ENCODE measurements at regions not wholly inside any gene's neighbourhood (a gene's known extent, or its start where the extent isn't known, plus 50 kb on each side); places are given as distances from the start of the nearest gene placed in this dataset.

- H3K27ac Mint-ChIP-seq: no peak overlapping the region
- H3K4me1 Mint-ChIP-seq (ENCODE audit: low read depth): peaks cover 33% of the 10 kb centered on the region
- no peaks in the 10 kb centered on the region for H3K36me3 Mint-ChIP-seq (ENCODE audit: low read depth)
- no peaks in the 10 kb centered on the region for H3K9me3 Mint-ChIP-seq
- H3K27me3 Mint-ChIP-seq: no peaks in the 10 kb centered on the region
- intact Hi-C loops (cut with micrococcal nuclease): no loop called here
- H3K4me3 Mint-ChIP-seq: no peak overlapping the region
Measured at GRCh38 chr1:212179394-212180076, 105.7 kb upstream of the PPP2R5A start.

- peaks cover 34% of the 10 kb centered on the region for H3K4me1 Mint-ChIP-seq (ENCODE audit: low read depth)
- H3K9me3 Mint-ChIP-seq: no peaks in the 10 kb centered on the region
- intact Hi-C loops (cut with micrococcal nuclease): no loop called here
- H3K27me3 Mint-ChIP-seq: no peaks in the 10 kb centered on the region
- H3K27ac Mint-ChIP-seq: no peak overlapping the region
- H3K36me3 Mint-ChIP-seq (ENCODE audit: low read depth): no peaks in the 10 kb centered on the region
- H3K4me3 Mint-ChIP-seq: no peak overlapping the region
Measured at GRCh38 chr1:212181015-212181882, 104.0 kb upstream of the PPP2R5A start.

- H3K4me3 Mint-ChIP-seq: no peak overlapping the region
- H3K9me3 Mint-ChIP-seq: no peaks in the 10 kb centered on the region
- H3K27ac Mint-ChIP-seq: no peak overlapping the region
- H3K36me3 Mint-ChIP-seq (ENCODE audit: low read depth): no peaks in the 10 kb centered on the region
- H3K4me1 Mint-ChIP-seq (ENCODE audit: low read depth): peaks cover 43% of the 10 kb centered on the region
- intact Hi-C loops (cut with micrococcal nuclease): no loop called here
- H3K27me3 Mint-ChIP-seq: no peaks in the 10 kb centered on the region
Measured at GRCh38 chr1:212182171-212182570, 103.0 kb upstream of the PPP2R5A start.

GRCh38 chr1:212182579-212182978 lies 102.6 kb upstream of the PPP2R5A start:
- no peak overlapping the region for H3K4me3 Mint-ChIP-seq
- intact Hi-C loops (cut with micrococcal nuclease): no loop called here
- no peaks in the 10 kb centered on the region for H3K9me3 Mint-ChIP-seq
- H3K4me1 Mint-ChIP-seq (ENCODE audit: low read depth): peaks cover 43% of the 10 kb centered on the region
- no peaks in the 10 kb centered on the region for H3K36me3 Mint-ChIP-seq (ENCODE audit: low read depth)
- H3K27ac Mint-ChIP-seq: no peak overlapping the region
- H3K27me3 Mint-ChIP-seq: no peaks in the 10 kb centered on the region

- Mint-ChIP-seq H3K4me3 (no peak overlapping the region), H3K36me3 (ENCODE audit: low read depth) (no peaks in the 10 kb centered on the region), H3K27me3 (no peaks in the 10 kb centered on the region), H3K27ac (no peak overlapping the region), H3K4me1 (ENCODE audit: low read depth) (peaks cover 40% of the 10 kb centered on the region), H3K9me3 (no peaks in the 10 kb centered on the region)
- intact Hi-C loops (cut with micrococcal nuclease): no loop called here
Measured at GRCh38 chr1:212186427-212187207, 98.6 kb upstream of the PPP2R5A start.

GRCh38 chr1:212188599-212189351 lies 96.4 kb upstream of the PPP2R5A start:
- intact Hi-C loops (cut with micrococcal nuclease): no loop called here
- Mint-ChIP-seq H3K4me1 (ENCODE audit: low read depth) (peaks cover 32% of the 10 kb centered on the region), H3K27ac (no peak overlapping the region), H3K27me3 (no peaks in the 10 kb centered on the region), H3K9me3 (no peaks in the 10 kb centered on the region), H3K36me3 (ENCODE audit: low read depth) (no peaks in the 10 kb centered on the region), H3K4me3 (no peak overlapping the region)

GRCh38 chr1:212189352-212189738 lies 95.9 kb upstream of the PPP2R5A start:
- Mint-ChIP-seq H3K4me1 (ENCODE audit: low read depth) (peaks cover 28% of the 10 kb centered on the region), H3K36me3 (ENCODE audit: low read depth) (no peaks in the 10 kb centered on the region), H3K4me3 (no peak overlapping the region), H3K9me3 (peaks cover 3% of the 10 kb centered on the region), H3K27ac (no peak overlapping the region), H3K27me3 (no peaks in the 10 kb centered on the region)
- intact Hi-C loops (cut with micrococcal nuclease): no loop called here

GRCh38 chr1:212190169-212190568 lies 95.0 kb upstream of the PPP2R5A start:
- Mint-ChIP-seq H3K36me3 (ENCODE audit: low read depth) (no peaks in the 10 kb centered on the region), H3K4me1 (ENCODE audit: low read depth) (peaks cover 33% of the 10 kb centered on the region), H3K27ac (no peak overlapping the region), H3K9me3 (peaks cover 11% of the 10 kb centered on the region), H3K4me3 (no peak overlapping the region), H3K27me3 (no peaks in the 10 kb centered on the region)
- intact Hi-C loops (cut with micrococcal nuclease): no loop called here

GRCh38 chr1:212192261-212192998 lies 92.8 kb upstream of the PPP2R5A start:
- no peaks in the 10 kb centered on the region for H3K36me3 Mint-ChIP-seq (ENCODE audit: low read depth)
- intact Hi-C loops (cut with micrococcal nuclease): no loop called here
- peaks cover 12% of the 10 kb centered on the region for H3K9me3 Mint-ChIP-seq
- peaks cover 23% of the 10 kb centered on the region for H3K4me1 Mint-ChIP-seq (ENCODE audit: low read depth)
- H3K27ac Mint-ChIP-seq: no peak overlapping the region
- H3K27me3 Mint-ChIP-seq: no peaks in the 10 kb centered on the region
- no peak overlapping the region for H3K4me3 Mint-ChIP-seq

GRCh38 chr1:212196355-212196754 lies 88.9 kb upstream of the PPP2R5A start:
- intact Hi-C loops (cut with micrococcal nuclease): no loop called here
- H3K4me1 Mint-ChIP-seq (ENCODE audit: low read depth): peaks cover 8% of the 10 kb centered on the region
- no peak overlapping the region for H3K4me3 Mint-ChIP-seq
- H3K27me3 Mint-ChIP-seq: no peaks in the 10 kb centered on the region
- H3K36me3 Mint-ChIP-seq (ENCODE audit: low read depth): no peaks in the 10 kb centered on the region
- no peak overlapping the region for H3K27ac Mint-ChIP-seq
- H3K9me3 Mint-ChIP-seq: peaks cover 19% of the 10 kb centered on the region

- H3K27me3 Mint-ChIP-seq: no peaks in the 10 kb centered on the region
- peaks cover 7% of the 10 kb centered on the region for H3K9me3 Mint-ChIP-seq
- H3K4me1 Mint-ChIP-seq (ENCODE audit: low read depth): peaks cover 5% of the 10 kb centered on the region
- no peaks in the 10 kb centered on the region for H3K36me3 Mint-ChIP-seq (ENCODE audit: low read depth)
- intact Hi-C loops (cut with micrococcal nuclease): no loop called here
- H3K27ac Mint-ChIP-seq: no peak overlapping the region
- no peak overlapping the region for H3K4me3 Mint-ChIP-seq
Measured at GRCh38 chr1:212201461-212201860, 83.7 kb upstream of the PPP2R5A start.

- Mint-ChIP-seq H3K36me3 (ENCODE audit: low read depth) (no peaks in the 10 kb centered on the region), H3K27ac (no peak overlapping the region), H3K9me3 (peaks cover 7% of the 10 kb centered on the region), H3K4me3 (no peak overlapping the region), H3K4me1 (ENCODE audit: low read depth) (peaks cover 5% of the 10 kb centered on the region), H3K27me3 (no peaks in the 10 kb centered on the region)
- intact Hi-C loops (cut with micrococcal nuclease): no loop called here
Measured at GRCh38 chr1:212203630-212204029, 81.6 kb upstream of the PPP2R5A start.

- intact Hi-C loops (cut with micrococcal nuclease): no loop called here
- Mint-ChIP-seq H3K9me3 (peaks cover 7% of the 10 kb centered on the region), H3K36me3 (ENCODE audit: low read depth) (no peaks in the 10 kb centered on the region), H3K4me3 (no peak overlapping the region), H3K27ac (no peak overlapping the region), H3K27me3 (no peaks in the 10 kb centered on the region), H3K4me1 (ENCODE audit: low read depth) (peaks cover 5% of the 10 kb centered on the region)
Measured at GRCh38 chr1:212205006-212205405, 80.2 kb upstream of the PPP2R5A start.
